Activated gamma-delta T cell treated with anti-CD3 and anti-CD28 coated beads, Interleukin-2, amount 50 U/mL, for 16 hours (primary cell): ENCODE measurements at regions not wholly inside any gene's neighbourhood (a gene's known extent, or its start where the extent isn't known, plus 50 kb on each side); places are given as distances from the start of the nearest gene placed in this dataset.

Experiments used
- DNase-seq: peaks from one replicate; pipeline ENCODE4 v3.0.0-alpha.2; 2020; ENCODE audit warnings: low read depth

GRCh38 chr3:94996743-94997142 lies 933.9 kb downstream of the NSUN3 start:
- no peak for DNase-seq

- no peak for DNase-seq
Measured at GRCh38 chr3:95002438-95003046, 939.7 kb downstream of the NSUN3 start.

- no peak for DNase-seq
Measured at GRCh38 chr3:95028688-95029087, 965.8 kb downstream of the NSUN3 start.

- no peak for DNase-seq
Measured at GRCh38 chr3:95029644-95030043, 966.8 kb downstream of the NSUN3 start.

GRCh38 chr3:95036526-95037021 lies 973.7 kb downstream of the NSUN3 start:
- DNase-seq: no peak

GRCh38 chr3:95037097-95037496 lies 974.2 kb downstream of the NSUN3 start:
- DNase-seq: no peak

- DNase-seq: no peak
Measured at GRCh38 chr3:95037927-95038326, 975.1 kb downstream of the NSUN3 start.

GRCh38 chr3:95044101-95044500 lies 981.2 kb downstream of the NSUN3 start:
- DNase-seq: no peak

- no peak for DNase-seq
Measured at GRCh38 chr3:95048564-95048963, 985.7 kb downstream of the NSUN3 start.

- DNase-seq: no peak
Measured at GRCh38 chr3:95049841-95050240, 987.0 kb downstream of the NSUN3 start.

GRCh38 chr3:95055288-95055687 lies 992.4 kb downstream of the NSUN3 start:
- no peak for DNase-seq

- DNase-seq: no peak
Measured at GRCh38 chr3:95082191-95082590, 1019.3 kb downstream of the NSUN3 start.

GRCh38 chr3:95084738-95085137 lies 1021.9 kb downstream of the NSUN3 start:
- DNase-seq: no peak

GRCh38 chr3:95088464-95088863 lies 1025.6 kb downstream of the NSUN3 start:
- no peak for DNase-seq

- DNase-seq: no peak
Measured at GRCh38 chr3:95097493-95097892, 1034.6 kb downstream of the NSUN3 start.

- DNase-seq: no peak
Measured at GRCh38 chr3:95120921-95121320, 1058.1 kb downstream of the NSUN3 start.

- DNase-seq: no peak
Measured at GRCh38 chr3:95123104-95123503, 1060.2 kb downstream of the NSUN3 start.

- DNase-seq: no peak
Measured at GRCh38 chr3:95134693-95135413, 1072.0 kb downstream of the NSUN3 start.

- DNase-seq: no peak
Measured at GRCh38 chr3:95148107-95148506, 1085.2 kb downstream of the NSUN3 start.

GRCh38 chr3:95151590-95151989 lies 1088.7 kb downstream of the NSUN3 start:
- DNase-seq: no peak

- no peak for DNase-seq
Measured at GRCh38 chr3:95154766-95155165, 1091.9 kb downstream of the NSUN3 start.

GRCh38 chr3:95162794-95163193 lies 1099.9 kb downstream of the NSUN3 start:
- DNase-seq: no peak

GRCh38 chr3:95167748-95168147 lies 1104.9 kb downstream of the NSUN3 start:
- no peak for DNase-seq

GRCh38 chr3:95168526-95168925 lies 1105.7 kb downstream of the NSUN3 start:
- DNase-seq: no peak
